MCF 10A (cell line): ENCODE measurements at regions not wholly inside any gene's neighbourhood (a gene's known extent, or its start where the extent isn't known, plus 50 kb on each side); places are given as distances from the start of the nearest gene placed in this dataset.

ENCODE experiments used
- BruUV-seq: library from RNA; stranded (reverse); fragments of 400-500 nt; replicated peaks from 2 replicates; lab custom pipeline; 2021; lab: Mats Ljungman, UMichigan
- CTCF ChIA-PET: fragments of 300-600 bp; sonication (Branson Sonifier 250); formaldehyde crosslinking; extraction: SDS; loops from one replicate; lab custom pipeline; 2021; ENCODE audit warnings: antibody characterized with exemption, inconsistent platforms; lab: Yijun Ruan, JAX
- POLR2A ChIA-PET: fragments of 300-600, 350-650 bp; sonication (Branson Sonifier 250); formaldehyde crosslinking; extraction: SDS; loops from one replicate; lab custom pipeline; 2020; ENCODE audit warnings: antibody characterized with exemption, inconsistent platforms; lab: Yijun Ruan, JAX
- DNase-seq: peaks from one replicate; pipeline ENCODE4 v3.0.0-alpha.2; 2018; ENCODE audit not compliant: unreplicated experiment
- H3K27ac Mint-ChIP-seq: one replicate; pipeline ENCODE4 v1.8.0; 2022; ENCODE audit warnings: mild to moderate bottlenecking, low read depth, mixed read lengths; ENCODE audit not compliant: unreplicated experiment
- H3K27me3 Mint-ChIP-seq: one replicate; pipeline ENCODE4 v1.8.0; 2022; ENCODE audit warnings: mixed read lengths; ENCODE audit not compliant: insufficient read depth, unreplicated experiment
- H3K36me3 Mint-ChIP-seq: one replicate; pipeline ENCODE4 v1.8.0; 2022; ENCODE audit warnings: mild to moderate bottlenecking, moderate library complexity, mixed read lengths; ENCODE audit not compliant: insufficient read depth, unreplicated experiment
- H3K4me1 Mint-ChIP-seq: one replicate; pipeline ENCODE4 v1.8.0; 2022; ENCODE audit warnings: mixed read lengths; ENCODE audit not compliant: insufficient read depth, unreplicated experiment
- H3K4me3 Mint-ChIP-seq: one replicate; pipeline ENCODE4 v1.8.0; 2022; ENCODE audit warnings: mild to moderate bottlenecking, moderate library complexity, mixed read lengths; ENCODE audit not compliant: unreplicated experiment
- H3K9me3 Mint-ChIP-seq: one replicate; pipeline ENCODE4 v1.8.0; 2022; ENCODE audit warnings: mixed read lengths; ENCODE audit not compliant: unreplicated experiment
- intact Hi-C: fragments of 100-400 bp; cut with micrococcal nuclease; formaldehyde crosslinking; loops from 2 replicates; pipeline ENCODE4 v1.14.1; 2022
- TF ChIP-seq, protein P1 (sequence below): fragments of 200-600 bp; IDR thresholded peaks from one replicate; pipeline ENCODE4 v1.8.0; 2022; ENCODE audit warnings: antibody characterized with exemption, mild to moderate bottlenecking; ENCODE audit not compliant: unreplicated experiment

DNA sequence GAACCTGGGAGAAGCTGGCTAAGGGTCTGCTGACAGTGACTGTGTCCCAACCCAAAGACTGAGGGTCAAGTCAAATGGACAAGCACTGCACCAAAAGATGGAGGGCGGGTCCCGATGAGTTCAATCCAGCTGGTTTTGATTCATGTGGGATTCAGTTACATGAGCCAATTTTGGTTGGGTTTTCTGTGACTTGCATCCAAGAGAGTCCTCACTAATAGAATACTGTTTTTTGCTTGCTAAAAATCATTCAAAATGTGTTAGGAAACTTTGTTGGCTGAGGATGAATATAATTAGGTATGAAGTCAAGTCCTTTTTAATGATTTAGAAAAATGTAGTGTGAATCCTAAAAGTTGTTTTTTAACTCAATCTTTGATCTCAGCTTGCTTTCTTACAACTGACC is 323.8 kb upstream of the NOX3 start:
- POLR2A ChIA-PET = no interaction called here
- TF ChIP-seq, protein P1, sequence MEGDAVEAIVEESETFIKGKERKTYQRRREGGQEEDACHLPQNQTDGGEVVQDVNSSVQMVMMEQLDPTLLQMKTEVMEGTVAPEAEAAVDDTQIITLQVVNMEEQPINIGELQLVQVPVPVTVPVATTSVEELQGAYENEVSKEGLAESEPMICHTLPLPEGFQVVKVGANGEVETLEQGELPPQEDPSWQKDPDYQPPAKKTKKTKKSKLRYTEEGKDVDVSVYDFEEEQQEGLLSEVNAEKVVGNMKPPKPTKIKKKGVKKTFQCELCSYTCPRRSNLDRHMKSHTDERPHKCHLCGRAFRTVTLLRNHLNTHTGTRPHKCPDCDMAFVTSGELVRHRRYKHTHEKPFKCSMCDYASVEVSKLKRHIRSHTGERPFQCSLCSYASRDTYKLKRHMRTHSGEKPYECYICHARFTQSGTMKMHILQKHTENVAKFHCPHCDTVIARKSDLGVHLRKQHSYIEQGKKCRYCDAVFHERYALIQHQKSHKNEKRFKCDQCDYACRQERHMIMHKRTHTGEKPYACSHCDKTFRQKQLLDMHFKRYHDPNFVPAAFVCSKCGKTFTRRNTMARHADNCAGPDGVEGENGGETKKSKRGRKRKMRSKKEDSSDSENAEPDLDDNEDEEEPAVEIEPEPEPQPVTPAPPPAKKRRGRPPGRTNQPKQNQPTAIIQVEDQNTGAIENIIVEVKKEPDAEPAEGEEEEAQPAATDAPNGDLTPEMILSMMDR = no peak

DNA sequence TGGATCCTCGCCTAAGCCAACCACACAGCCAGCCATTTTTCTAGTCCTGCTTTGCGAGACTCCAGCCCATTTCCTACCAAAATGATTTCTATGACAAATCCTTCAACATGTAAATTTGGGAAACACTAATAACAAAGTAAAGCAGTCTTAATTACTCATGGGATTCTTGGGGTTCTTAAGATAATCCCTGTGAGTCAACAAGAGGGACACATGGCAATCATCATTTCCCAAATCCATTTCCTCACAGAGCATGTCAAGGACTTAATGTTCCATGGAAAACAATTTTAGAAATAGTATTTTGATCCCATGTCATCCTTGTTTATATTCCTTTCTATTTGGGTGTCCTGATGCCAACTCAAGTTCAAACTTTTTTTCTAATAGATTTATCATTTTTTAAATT is 322.7 kb upstream of the NOX3 start:
- BruUV-seq = no TSS peak
- no peaks in the 10 kb centered on the region for H3K27me3 Mint-ChIP-seq
- no peaks in the 10 kb centered on the region for H3K36me3 Mint-ChIP-seq
- CTCF ChIA-PET = no interaction called here
- H3K4me3 Mint-ChIP-seq = no peak overlapping the region
- H3K9me3 Mint-ChIP-seq = no peaks in the 10 kb centered on the region
- H3K4me1 Mint-ChIP-seq = peaks cover 6% of the 10 kb centered on the region
- intact Hi-C loops = no loop called here
- DNase-seq = no peak
- POLR2A ChIA-PET = interaction anchor here (0.6 kb wide), 1 partner anchor 723 kb away, joined by 3 read pairs; no protein-coding TSS in a partner anchor
- no peak overlapping the region for H3K27ac Mint-ChIP-seq
- TF ChIP-seq, protein P1 = no peak

More for the DNA sequence above, 323.8 kb upstream of the NOX3 start:
- Mint-ChIP-seq H3K27me3 (no peaks in the 10 kb centered on the region), H3K4me3 (no peak overlapping the region), H3K36me3 (no peaks in the 10 kb centered on the region), H3K9me3 (no peaks in the 10 kb centered on the region), H3K4me1 (peaks cover 6% of the 10 kb centered on the region), H3K27ac (no peak overlapping the region)
- DNase-seq = no peak
- intact Hi-C loops = no loop called here
- CTCF ChIA-PET = no interaction called here
- no TSS peak for BruUV-seq

DNA sequence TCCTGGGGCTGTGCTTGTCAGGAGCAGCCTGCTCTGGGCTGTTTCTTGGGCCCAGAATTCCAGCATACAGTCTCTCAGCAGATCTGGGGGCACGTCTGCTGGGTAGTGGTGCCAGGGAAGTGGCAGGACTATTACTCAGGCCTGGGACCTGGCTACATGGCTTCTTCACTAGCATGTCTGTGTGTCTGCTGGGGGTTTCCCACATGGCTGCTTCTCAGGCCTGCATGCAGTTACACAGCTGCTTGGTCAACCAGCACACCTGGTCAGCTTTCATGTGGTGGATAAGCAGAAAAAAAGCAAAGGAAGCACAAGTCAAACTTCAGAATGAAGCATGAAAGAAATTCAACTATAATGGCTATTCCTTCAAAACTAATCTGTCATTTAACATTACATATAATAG is 316.2 kb upstream of the NOX3 start:
- TF ChIP-seq, protein P1 = no peak
- ChIA-PET POLR2A (no interaction called here), CTCF (no interaction called here)
- DNase-seq = no peak
- no peak overlapping the region for H3K27ac Mint-ChIP-seq
- H3K9me3 Mint-ChIP-seq = peaks cover 14% of the 10 kb centered on the region
- no peak overlapping the region for H3K4me3 Mint-ChIP-seq
- intact Hi-C loops = no loop called here
- no peaks in the 10 kb centered on the region for H3K27me3 Mint-ChIP-seq
- no peaks in the 10 kb centered on the region for H3K4me1 Mint-ChIP-seq
- BruUV-seq = no TSS peak
- H3K36me3 Mint-ChIP-seq = no peaks in the 10 kb centered on the region

DNA sequence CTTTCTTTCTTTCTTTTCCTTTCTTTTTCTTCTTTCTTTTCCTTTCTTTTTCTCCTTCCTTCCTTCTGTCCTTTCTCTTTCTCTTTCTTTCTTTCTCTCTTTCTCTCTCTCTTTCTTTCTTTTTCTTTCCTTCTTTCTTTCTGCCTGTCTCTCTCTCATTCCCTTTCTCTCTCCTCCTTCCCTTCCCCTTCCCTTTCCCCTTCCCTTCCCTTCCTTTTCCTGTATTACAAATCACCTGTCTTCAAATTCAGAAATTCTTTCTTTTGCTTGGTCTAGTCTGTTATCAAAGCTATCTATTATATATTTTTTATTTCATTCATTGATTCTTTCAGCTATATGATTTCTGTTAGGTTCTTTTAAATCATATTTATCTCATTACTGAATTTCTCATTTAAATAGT is 315.2 kb upstream of the NOX3 start:
- CTCF ChIA-PET = interaction anchor here (0.7 to 0.8 kb wide), 2 partner anchors 79 to 503 kb away, joined by 4 read pairs; no protein-coding TSS in a partner anchor
- POLR2A ChIA-PET = interaction anchor here (0.7 kb wide), 1 partner anchor 908 kb away, joined by 3 read pairs; no protein-coding TSS in a partner anchor
- H3K27me3 Mint-ChIP-seq = no peaks in the 10 kb centered on the region

More for the DNA sequence above, 315.2 kb upstream of the NOX3 start:
- intact Hi-C loops = no loop called here
- no TSS peak for BruUV-seq
- Mint-ChIP-seq H3K9me3 (peaks cover 14% of the 10 kb centered on the region), H3K4me3 (no peak overlapping the region), H3K27ac (no peak overlapping the region), H3K4me1 (no peaks in the 10 kb centered on the region), H3K36me3 (no peaks in the 10 kb centered on the region)
- DNase-seq = no peak
- TF ChIP-seq, protein P1 = no peak
